ENCODE measurements at regions not wholly inside any gene's neighbourhood (a gene's known extent, or its start where the extent isn't known, plus 50 kb on each side); places are given as distances from the start of the nearest gene placed in this dataset.

DNA sequence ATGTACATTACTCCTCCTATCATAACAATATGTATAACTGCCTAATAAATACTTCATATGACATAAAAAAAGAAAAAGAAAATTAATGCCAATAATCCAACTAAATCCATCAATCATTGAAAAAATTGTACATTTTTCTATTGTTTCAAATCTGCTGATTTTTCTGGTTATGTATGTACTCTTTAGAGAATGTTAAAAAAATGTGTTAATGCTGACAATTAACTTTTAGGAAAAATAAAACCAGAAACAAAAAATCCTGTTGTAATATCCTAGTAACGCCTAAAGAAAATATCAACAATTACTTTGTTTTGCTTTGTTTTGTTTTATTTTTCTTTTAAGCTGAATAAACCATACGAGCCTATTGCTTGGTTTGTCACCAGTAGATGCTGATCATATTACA lies 213.9 kb upstream of the USP25 start (continued):
- TF ChIP-seq ZNF462 (CRISPR knock-in tag; IDR thresholded peaks at IDR 0.05), result no peak
- no peak for TF ChIP-seq EZH2phosphoT487 (IDR thresholded peaks at IDR 0.05; ENCODE audit: unreplicated experiment)

- Histone ChIP-seq H3K4me1 (ENCODE audit: insufficient read depth) (no peaks in the 10 kb centered on the region), H4K20me1 (replicated peaks; ENCODE audit: insufficient read depth) (no peaks in the 10 kb centered on the region), H3K36me3 (ENCODE audit: insufficient read depth) (no peaks in the 10 kb centered on the region), H3K79me2 (replicated peaks; ENCODE audit: insufficient read depth) (no peaks in the 10 kb centered on the region), H3F3A (replicated peaks; ENCODE audit: low read depth) (no peaks in the 10 kb centered on the region), H3K27me3 (ENCODE audit: insufficient read depth) (no peaks in the 10 kb centered on the region), H3K4me3 (no peak overlapping the region), H3K27ac (ENCODE audit: low read depth) (no peak overlapping the region), H3K4me2 (no peak overlapping the region), H2AFZ (no peak overlapping the region), H3K9me2 (ENCODE audit: insufficient read depth) (no peaks in the 10 kb centered on the region)
- no peak for ATAC-seq
- peaks cover 2% of the 10 kb centered on the region for H3K27me3 Mint-ChIP-seq (ENCODE audit: insufficient read depth, low read depth, poor library complexity)
- H3K27ac Mint-ChIP-seq, result no peak overlapping the region
- DNase-seq (ENCODE audit: low spot score), result no peak
- H3K36me3 Mint-ChIP-seq (ENCODE audit: low read depth), result no peaks in the 10 kb centered on the region; the same call in 2 of the 3 replicates
- no peak overlapping the region for H3K4me3 Mint-ChIP-seq
- H3K4me1 Mint-ChIP-seq, result no peaks in the 10 kb centered on the region
- H3K9me3 Mint-ChIP-seq, result peaks cover 6% of the 10 kb centered on the region; the same call in 2 of the 3 replicates
- TF ChIP-seq REST (IDR thresholded peaks at IDR 0.05; ENCODE audit: unreplicated experiment) (no peak), JUNB (IDR thresholded peaks at IDR 0.05; ENCODE audit: unreplicated experiment) (no peak), NANOG (IDR thresholded peaks at IDR 0.05; ENCODE audit: borderline replicate concordance) (no peak), ZNF331 (CRISPR knock-in tag; IDR thresholded peaks at IDR 0.05; ENCODE audit: low read depth) (no peak), CREB1 (CRISPR knock-in tag; IDR thresholded peaks at IDR 0.05; ENCODE audit: low read depth) (no peak), ETS1 (IDR thresholded peaks at IDR 0.05) (no peak), EZH2 (IDR thresholded peaks at IDR 0.05; ENCODE audit: low read depth, unreplicated experiment) (no peak)
- TF ChIP-seq, protein P1, sequence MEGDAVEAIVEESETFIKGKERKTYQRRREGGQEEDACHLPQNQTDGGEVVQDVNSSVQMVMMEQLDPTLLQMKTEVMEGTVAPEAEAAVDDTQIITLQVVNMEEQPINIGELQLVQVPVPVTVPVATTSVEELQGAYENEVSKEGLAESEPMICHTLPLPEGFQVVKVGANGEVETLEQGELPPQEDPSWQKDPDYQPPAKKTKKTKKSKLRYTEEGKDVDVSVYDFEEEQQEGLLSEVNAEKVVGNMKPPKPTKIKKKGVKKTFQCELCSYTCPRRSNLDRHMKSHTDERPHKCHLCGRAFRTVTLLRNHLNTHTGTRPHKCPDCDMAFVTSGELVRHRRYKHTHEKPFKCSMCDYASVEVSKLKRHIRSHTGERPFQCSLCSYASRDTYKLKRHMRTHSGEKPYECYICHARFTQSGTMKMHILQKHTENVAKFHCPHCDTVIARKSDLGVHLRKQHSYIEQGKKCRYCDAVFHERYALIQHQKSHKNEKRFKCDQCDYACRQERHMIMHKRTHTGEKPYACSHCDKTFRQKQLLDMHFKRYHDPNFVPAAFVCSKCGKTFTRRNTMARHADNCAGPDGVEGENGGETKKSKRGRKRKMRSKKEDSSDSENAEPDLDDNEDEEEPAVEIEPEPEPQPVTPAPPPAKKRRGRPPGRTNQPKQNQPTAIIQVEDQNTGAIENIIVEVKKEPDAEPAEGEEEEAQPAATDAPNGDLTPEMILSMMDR (conservative IDR thresholded peaks at IDR 0.05; ENCODE audit: low read depth in 2 of 2), result no peak
Observed at GRCh38 chr21:15517394-15517793, 212.4 kb upstream of the USP25 start.

All from GM23338 (cell line).